ENCODE measurements at regions not wholly inside any gene's neighbourhood (a gene's known extent, or its start where the extent isn't known, plus 50 kb on each side); places are given as distances from the start of the nearest gene placed in this dataset.
"Not testable (repeated sequence)": the region's sequence is repeated elsewhere in the genome, so short reads cannot be mapped to it uniquely, and the experiment has no call there.

GRCh38 chr4:114304567-114304966 is 294.0 kb upstream of the UGT8 start:
- Mint-ChIP-seq H3K27me3 (peaks cover 2% of the 10 kb centered on the region), H3K36me3 (peaks cover 2% of the 10 kb centered on the region), H3K27ac (no peak overlapping the region), H3K9me3 (ENCODE audit: low read depth) (peaks cover 9% of the 10 kb centered on the region), H3K4me3 (no peak overlapping the region), H3K4me1 (ENCODE audit: low read depth) (no peaks in the 10 kb centered on the region)

GRCh38 chr4:114306946-114307345 is 291.7 kb upstream of the UGT8 start:
- H3K27me3 Mint-ChIP-seq, result peaks cover 5% of the 10 kb centered on the region
- no peak overlapping the region for H3K27ac Mint-ChIP-seq
- H3K4me1 Mint-ChIP-seq (ENCODE audit: low read depth), result no peaks in the 10 kb centered on the region
- H3K36me3 Mint-ChIP-seq, result no peaks in the 10 kb centered on the region
- no peaks in the 10 kb centered on the region for H3K9me3 Mint-ChIP-seq (ENCODE audit: low read depth)
- H3K4me3 Mint-ChIP-seq, result no peak overlapping the region

GRCh38 chr4:114310296-114310925 is 288.2 kb upstream of the UGT8 start:
- Mint-ChIP-seq H3K4me3 (no peak overlapping the region), H3K4me1 (ENCODE audit: low read depth) (no peaks in the 10 kb centered on the region), H3K36me3 (no peaks in the 10 kb centered on the region), H3K27ac (no peak overlapping the region), H3K9me3 (ENCODE audit: low read depth) (no peaks in the 10 kb centered on the region), H3K27me3 (peaks cover 5% of the 10 kb centered on the region)

- Mint-ChIP-seq H3K27ac (no peak overlapping the region), H3K4me3 (no peak overlapping the region), H3K36me3 (no peaks in the 10 kb centered on the region), H3K4me1 (ENCODE audit: low read depth) (no peaks in the 10 kb centered on the region), H3K9me3 (ENCODE audit: low read depth) (no peaks in the 10 kb centered on the region), H3K27me3 (peaks cover 5% of the 10 kb centered on the region)
Measured at GRCh38 chr4:114311787-114312186, 286.8 kb upstream of the UGT8 start.

- Mint-ChIP-seq H3K27me3 (peaks cover 3% of the 10 kb centered on the region), H3K9me3 (ENCODE audit: low read depth) (no peaks in the 10 kb centered on the region), H3K4me1 (ENCODE audit: low read depth) (no peaks in the 10 kb centered on the region), H3K4me3 (no peak overlapping the region), H3K27ac (no peak overlapping the region), H3K36me3 (no peaks in the 10 kb centered on the region)
Measured at GRCh38 chr4:114312338-114312737, 286.3 kb upstream of the UGT8 start.

GRCh38 chr4:114316789-114317188 is 281.8 kb upstream of the UGT8 start:
- Mint-ChIP-seq H3K9me3 (ENCODE audit: low read depth) (no peaks in the 10 kb centered on the region), H3K4me3 (no peak overlapping the region)

GRCh38 chr4:114317564-114317963 is 281.0 kb upstream of the UGT8 start:
- Mint-ChIP-seq H3K36me3 (no peaks in the 10 kb centered on the region), H3K9me3 (ENCODE audit: low read depth) (no peaks in the 10 kb centered on the region), H3K27ac (no peak overlapping the region), H3K4me3 (no peak overlapping the region), H3K4me1 (ENCODE audit: low read depth) (no peaks in the 10 kb centered on the region), H3K27me3 (no peaks in the 10 kb centered on the region)

More at GRCh38 chr4:114316789-114317188, 281.8 kb upstream of the UGT8 start:
- Mint-ChIP-seq H3K27me3 (no peaks in the 10 kb centered on the region), H3K4me1 (ENCODE audit: low read depth) (no peaks in the 10 kb centered on the region), H3K36me3 (no peaks in the 10 kb centered on the region), H3K27ac (no peak overlapping the region)

- Mint-ChIP-seq H3K9me3 (ENCODE audit: low read depth) (no peaks in the 10 kb centered on the region), H3K36me3 (no peaks in the 10 kb centered on the region), H3K4me3 (no peak overlapping the region), H3K27me3 (no peaks in the 10 kb centered on the region), H3K27ac (no peak overlapping the region), H3K4me1 (ENCODE audit: low read depth) (no peaks in the 10 kb centered on the region)
Measured at GRCh38 chr4:114318309-114318708, 280.3 kb upstream of the UGT8 start.

GRCh38 chr4:114320126-114320525 is 278.5 kb upstream of the UGT8 start:
- H3K27me3 Mint-ChIP-seq, result no peaks in the 10 kb centered on the region
- no peaks in the 10 kb centered on the region for H3K36me3 Mint-ChIP-seq
- H3K4me1 Mint-ChIP-seq (ENCODE audit: low read depth), result no peaks in the 10 kb centered on the region
- H3K4me3 Mint-ChIP-seq, result no peak overlapping the region
- H3K27ac Mint-ChIP-seq, result no peak overlapping the region
- no peaks in the 10 kb centered on the region for H3K9me3 Mint-ChIP-seq (ENCODE audit: low read depth)

GRCh38 chr4:114321366-114321765 is 277.2 kb upstream of the UGT8 start:
- Mint-ChIP-seq H3K4me3 (no peak overlapping the region), H3K9me3 (ENCODE audit: low read depth) (no peaks in the 10 kb centered on the region), H3K36me3 (no peaks in the 10 kb centered on the region), H3K4me1 (ENCODE audit: low read depth) (no peaks in the 10 kb centered on the region), H3K27me3 (no peaks in the 10 kb centered on the region), H3K27ac (no peak overlapping the region)

GRCh38 chr4:114323841-114324240 is 274.8 kb upstream of the UGT8 start:
- no peak overlapping the region for H3K27ac Mint-ChIP-seq
- no peaks in the 10 kb centered on the region for H3K9me3 Mint-ChIP-seq (ENCODE audit: low read depth)
- H3K4me1 Mint-ChIP-seq (ENCODE audit: low read depth), result no peaks in the 10 kb centered on the region
- H3K36me3 Mint-ChIP-seq, result no peaks in the 10 kb centered on the region
- no peak overlapping the region for H3K4me3 Mint-ChIP-seq
- no peaks in the 10 kb centered on the region for H3K27me3 Mint-ChIP-seq

- H3K27ac Mint-ChIP-seq, result no peak overlapping the region
- H3K36me3 Mint-ChIP-seq, result no peaks in the 10 kb centered on the region
- no peaks in the 10 kb centered on the region for H3K4me1 Mint-ChIP-seq (ENCODE audit: low read depth)
- H3K9me3 Mint-ChIP-seq (ENCODE audit: low read depth), result no peaks in the 10 kb centered on the region
- H3K27me3 Mint-ChIP-seq, result peaks cover 2% of the 10 kb centered on the region
- no peak overlapping the region for H3K4me3 Mint-ChIP-seq
Measured at GRCh38 chr4:114326358-114326757, 272.2 kb upstream of the UGT8 start.

GRCh38 chr4:114332119-114332518 is 266.5 kb upstream of the UGT8 start:
- no peak overlapping the region for H3K27ac Mint-ChIP-seq
- no peaks in the 10 kb centered on the region for H3K36me3 Mint-ChIP-seq
- H3K4me1 Mint-ChIP-seq (ENCODE audit: low read depth), result no peaks in the 10 kb centered on the region
- peaks cover 2% of the 10 kb centered on the region for H3K27me3 Mint-ChIP-seq
- peaks cover 3% of the 10 kb centered on the region for H3K9me3 Mint-ChIP-seq (ENCODE audit: low read depth)
- H3K4me3 Mint-ChIP-seq, result no peak overlapping the region

GRCh38 chr4:114334363-114334762 is 264.2 kb upstream of the UGT8 start:
- not testable (repeated sequence) for H3K36me3 Mint-ChIP-seq; H3K27me3 Mint-ChIP-seq; H3K4me3 Mint-ChIP-seq; H3K4me1 Mint-ChIP-seq (ENCODE audit: low read depth); H3K27ac Mint-ChIP-seq; H3K9me3 Mint-ChIP-seq (ENCODE audit: low read depth)

GRCh38 chr4:114334884-114335330 is 263.7 kb upstream of the UGT8 start:
- Mint-ChIP-seq H3K36me3 (no peaks in the 10 kb centered on the region), H3K4me3 (no peak overlapping the region), H3K27me3 (peaks cover under 1% of the 10 kb centered on the region), H3K4me1 (ENCODE audit: low read depth) (no peaks in the 10 kb centered on the region), H3K27ac (no peak overlapping the region), H3K9me3 (ENCODE audit: low read depth) (peaks cover 3% of the 10 kb centered on the region)

GRCh38 chr4:114335339-114335738 is 263.3 kb upstream of the UGT8 start:
- H3K4me3 Mint-ChIP-seq, result no peak overlapping the region
- H3K27ac Mint-ChIP-seq, result no peak overlapping the region
- H3K4me1 Mint-ChIP-seq (ENCODE audit: low read depth), result no peaks in the 10 kb centered on the region
- H3K9me3 Mint-ChIP-seq (ENCODE audit: low read depth), result peaks cover 3% of the 10 kb centered on the region
- no peaks in the 10 kb centered on the region for H3K36me3 Mint-ChIP-seq
- no peaks in the 10 kb centered on the region for H3K27me3 Mint-ChIP-seq

Measured in activated naive CD8-positive, alpha-beta T cell (primary cell).